ENCODE measurements at regions not wholly inside any gene's neighbourhood (a gene's known extent, or its start where the extent isn't known, plus 50 kb on each side); places are given as distances from the start of the nearest gene placed in this dataset.

- TF ChIP-seq CTCF (IDR thresholded peaks at IDR 0.05): no peak
- TF ChIP-seq EP300 (IDR thresholded peaks at IDR 0.05): peak in 2 of 4 donors; percentile 71 to 83
- TF ChIP-seq POLR2A (IDR thresholded peaks at IDR 0.05): no peak
Observed at GRCh38 chr4:37758226-37758625, 68.3 kb upstream of the PGM2 start.
